ENCODE measurements at regions not wholly inside any gene's neighbourhood (a gene's known extent, or its start where the extent isn't known, plus 50 kb on each side); places are given as distances from the start of the nearest gene placed in this dataset.

GRCh38 chr14:95597784-95598211 is 62.9 kb downstream of the GLRX5 start:
- TF ChIP-seq POLR2A (IDR thresholded peaks at IDR 0.05) (no peak), EP300 (IDR thresholded peaks at IDR 0.05) (no peak), POLR2AphosphoS5 (IDR thresholded peaks at IDR 0.05) (no peak)
- TF ChIP-seq, protein P1, sequence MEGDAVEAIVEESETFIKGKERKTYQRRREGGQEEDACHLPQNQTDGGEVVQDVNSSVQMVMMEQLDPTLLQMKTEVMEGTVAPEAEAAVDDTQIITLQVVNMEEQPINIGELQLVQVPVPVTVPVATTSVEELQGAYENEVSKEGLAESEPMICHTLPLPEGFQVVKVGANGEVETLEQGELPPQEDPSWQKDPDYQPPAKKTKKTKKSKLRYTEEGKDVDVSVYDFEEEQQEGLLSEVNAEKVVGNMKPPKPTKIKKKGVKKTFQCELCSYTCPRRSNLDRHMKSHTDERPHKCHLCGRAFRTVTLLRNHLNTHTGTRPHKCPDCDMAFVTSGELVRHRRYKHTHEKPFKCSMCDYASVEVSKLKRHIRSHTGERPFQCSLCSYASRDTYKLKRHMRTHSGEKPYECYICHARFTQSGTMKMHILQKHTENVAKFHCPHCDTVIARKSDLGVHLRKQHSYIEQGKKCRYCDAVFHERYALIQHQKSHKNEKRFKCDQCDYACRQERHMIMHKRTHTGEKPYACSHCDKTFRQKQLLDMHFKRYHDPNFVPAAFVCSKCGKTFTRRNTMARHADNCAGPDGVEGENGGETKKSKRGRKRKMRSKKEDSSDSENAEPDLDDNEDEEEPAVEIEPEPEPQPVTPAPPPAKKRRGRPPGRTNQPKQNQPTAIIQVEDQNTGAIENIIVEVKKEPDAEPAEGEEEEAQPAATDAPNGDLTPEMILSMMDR (IDR thresholded peaks at IDR 0.05) = no peak
